ENCODE measurements at regions not wholly inside any gene's neighbourhood (a gene's known extent, or its start where the extent isn't known, plus 50 kb on each side); places are given as distances from the start of the nearest gene placed in this dataset.

DNA sequence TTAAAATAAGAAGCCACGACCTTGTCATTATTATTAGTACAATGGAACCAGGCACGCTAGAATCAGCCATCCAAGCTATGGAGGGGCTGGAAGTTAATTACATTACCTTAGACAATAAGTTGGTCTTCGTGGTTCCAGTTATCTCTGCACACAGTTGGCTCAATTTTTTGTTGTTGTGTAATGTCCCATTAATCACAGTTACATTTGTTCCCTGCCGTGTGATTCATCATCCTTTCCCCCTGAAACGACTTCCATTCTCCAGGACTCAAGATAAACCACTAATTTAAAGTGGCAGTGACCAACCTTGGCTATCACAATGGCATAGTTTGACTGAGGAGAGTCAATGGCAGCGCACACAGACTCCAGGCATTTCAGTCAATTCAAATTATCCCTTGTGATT, 905.0 kb downstream of the RAB28 start:
- WGBS (ENCODE audit: missing lambda C conversion rate): under 1% methylated on average over 6 of the region's 6 CpGs
- no peak overlapping the region for H3K4me2 ChIP-seq
- no peaks in the 10 kb centered on the region for H3K9me3 ChIP-seq
- TF ChIP-seq TP53 (CRISPR knock-in tag; IDR thresholded peaks at IDR 0.05) (no peak), NFE2L2 (conservative IDR thresholded peaks at IDR 0.05; ENCODE audit: low read length) (no peak), CHD2 (IDR thresholded peaks at IDR 0.05; ENCODE audit: low read length, partially characterized antibody) (no peak), RCOR1 (IDR thresholded peaks at IDR 0.05; ENCODE audit: low read depth, low read length) (no peak), ESRRA (IDR thresholded peaks at IDR 0.05; ENCODE audit: borderline replicate concordance, low read length) (no peak), ZFP36 (IDR thresholded peaks at IDR 0.05; ENCODE audit: borderline replicate concordance, partially characterized antibody) (no peak), FOXS1 (CRISPR knock-in tag; IDR thresholded peaks at IDR 0.05) (no peak), FOSL2 (IDR thresholded peaks at IDR 0.05) (no peak), FOSL2 (CRISPR knock-in tag; IDR thresholded peaks at IDR 0.05) (no peak), RARB (CRISPR knock-in tag; IDR thresholded peaks at IDR 0.05) (no peak)
- TF ChIP-seq, protein P1, sequence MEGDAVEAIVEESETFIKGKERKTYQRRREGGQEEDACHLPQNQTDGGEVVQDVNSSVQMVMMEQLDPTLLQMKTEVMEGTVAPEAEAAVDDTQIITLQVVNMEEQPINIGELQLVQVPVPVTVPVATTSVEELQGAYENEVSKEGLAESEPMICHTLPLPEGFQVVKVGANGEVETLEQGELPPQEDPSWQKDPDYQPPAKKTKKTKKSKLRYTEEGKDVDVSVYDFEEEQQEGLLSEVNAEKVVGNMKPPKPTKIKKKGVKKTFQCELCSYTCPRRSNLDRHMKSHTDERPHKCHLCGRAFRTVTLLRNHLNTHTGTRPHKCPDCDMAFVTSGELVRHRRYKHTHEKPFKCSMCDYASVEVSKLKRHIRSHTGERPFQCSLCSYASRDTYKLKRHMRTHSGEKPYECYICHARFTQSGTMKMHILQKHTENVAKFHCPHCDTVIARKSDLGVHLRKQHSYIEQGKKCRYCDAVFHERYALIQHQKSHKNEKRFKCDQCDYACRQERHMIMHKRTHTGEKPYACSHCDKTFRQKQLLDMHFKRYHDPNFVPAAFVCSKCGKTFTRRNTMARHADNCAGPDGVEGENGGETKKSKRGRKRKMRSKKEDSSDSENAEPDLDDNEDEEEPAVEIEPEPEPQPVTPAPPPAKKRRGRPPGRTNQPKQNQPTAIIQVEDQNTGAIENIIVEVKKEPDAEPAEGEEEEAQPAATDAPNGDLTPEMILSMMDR (IDR thresholded peaks at IDR 0.05): no peak
- TF ChIP-seq, protein P2, sequence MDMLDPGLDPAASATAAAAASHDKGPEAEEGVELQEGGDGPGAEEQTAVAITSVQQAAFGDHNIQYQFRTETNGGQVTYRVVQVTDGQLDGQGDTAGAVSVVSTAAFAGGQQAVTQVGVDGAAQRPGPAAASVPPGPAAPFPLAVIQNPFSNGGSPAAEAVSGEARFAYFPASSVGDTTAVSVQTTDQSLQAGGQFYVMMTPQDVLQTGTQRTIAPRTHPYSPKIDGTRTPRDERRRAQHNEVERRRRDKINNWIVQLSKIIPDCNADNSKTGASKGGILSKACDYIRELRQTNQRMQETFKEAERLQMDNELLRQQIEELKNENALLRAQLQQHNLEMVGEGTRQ (IDR thresholded peaks at IDR 0.05): no peak
- TF ChIP-seq, protein P3, sequence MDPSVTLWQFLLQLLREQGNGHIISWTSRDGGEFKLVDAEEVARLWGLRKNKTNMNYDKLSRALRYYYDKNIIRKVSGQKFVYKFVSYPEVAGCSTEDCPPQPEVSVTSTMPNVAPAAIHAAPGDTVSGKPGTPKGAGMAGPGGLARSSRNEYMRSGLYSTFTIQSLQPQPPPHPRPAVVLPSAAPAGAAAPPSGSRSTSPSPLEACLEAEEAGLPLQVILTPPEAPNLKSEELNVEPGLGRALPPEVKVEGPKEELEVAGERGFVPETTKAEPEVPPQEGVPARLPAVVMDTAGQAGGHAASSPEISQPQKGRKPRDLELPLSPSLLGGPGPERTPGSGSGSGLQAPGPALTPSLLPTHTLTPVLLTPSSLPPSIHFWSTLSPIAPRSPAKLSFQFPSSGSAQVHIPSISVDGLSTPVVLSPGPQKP (IDR thresholded peaks at IDR 0.05; ENCODE audit: low read depth, low read length): no peak
- TF ChIP-seq, protein P4, sequence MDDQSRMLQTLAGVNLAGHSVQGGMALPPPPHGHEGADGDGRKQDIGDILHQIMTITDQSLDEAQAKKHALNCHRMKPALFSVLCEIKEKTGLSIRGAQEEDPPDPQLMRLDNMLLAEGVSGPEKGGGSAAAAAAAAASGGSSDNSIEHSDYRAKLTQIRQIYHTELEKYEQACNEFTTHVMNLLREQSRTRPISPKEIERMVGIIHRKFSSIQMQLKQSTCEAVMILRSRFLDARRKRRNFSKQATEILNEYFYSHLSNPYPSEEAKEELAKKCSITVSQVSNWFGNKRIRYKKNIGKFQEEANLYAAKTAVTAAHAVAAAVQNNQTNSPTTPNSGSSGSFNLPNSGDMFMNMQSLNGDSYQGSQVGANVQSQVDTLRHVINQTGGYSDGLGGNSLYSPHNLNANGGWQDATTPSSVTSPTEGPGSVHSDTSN (IDR thresholded peaks at IDR 0.05): no peak
- H3K4me1 ChIP-seq: no peaks in the 10 kb centered on the region
- CTCF ChIA-PET: no interaction called here
- DNase-seq (ENCODE audit: low read depth in 1 of 2, low spot score in 1 of 2) (no peak), ATAC-seq (no peak), FAIRE-seq (no peak)
- H3K27ac ChIP-seq: no peak overlapping the region
- no peak overlapping the region for H3K4me3 ChIP-seq
- POLR2A ChIA-PET: no interaction called here

DNA sequence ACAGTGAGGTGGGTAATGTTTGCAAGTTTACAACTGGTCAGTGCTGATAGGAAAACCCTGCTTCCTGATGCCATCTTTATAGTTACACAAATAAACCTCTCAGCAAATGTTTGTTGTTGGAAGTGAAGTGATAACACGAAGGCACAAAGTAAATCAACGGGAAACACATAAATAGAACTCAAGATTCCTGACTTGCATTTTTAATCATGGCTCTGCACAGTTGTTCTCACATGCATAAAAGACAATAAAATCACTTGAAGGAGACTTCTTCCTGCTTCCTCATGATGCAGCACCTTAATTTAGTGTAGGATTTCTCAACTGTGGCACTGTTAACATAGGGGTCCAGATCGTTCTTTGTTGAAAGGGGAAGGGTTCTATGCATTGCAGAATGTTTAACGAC, 907.7 kb downstream of the RAB28 start:
- 0% methylated on average over 4 of the region's 4 CpGs for WGBS (ENCODE audit: missing lambda C conversion rate)
- no peaks in the 10 kb centered on the region for H3K9me3 ChIP-seq
- POLR2A ChIA-PET: no interaction called here
- no peak overlapping the region for H3K4me2 ChIP-seq
- FAIRE-seq (no peak), ATAC-seq (no peak), DNase-seq (ENCODE audit: low read depth in 1 of 2, low spot score in 1 of 2) (no peak)
- H3K4me3 ChIP-seq: no peak overlapping the region
- no peaks in the 10 kb centered on the region for H3K4me1 ChIP-seq
- H3K27ac ChIP-seq: no peak overlapping the region
- TF ChIP-seq NR3C1 (IDR thresholded peaks at IDR 0.05) (no peak), ESRRA (IDR thresholded peaks at IDR 0.05; ENCODE audit: borderline replicate concordance, low read length) (no peak), SMC3 (IDR thresholded peaks at IDR 0.05) (no peak), HOXA7 (CRISPR knock-in tag; IDR thresholded peaks at IDR 0.05) (no peak), GATA3 (IDR thresholded peaks at IDR 0.05; ENCODE audit: borderline replicate concordance) (no peak), SREBF2 (IDR thresholded peaks at IDR 0.05) (no peak)
- CTCF ChIA-PET: no interaction called here

DNA sequence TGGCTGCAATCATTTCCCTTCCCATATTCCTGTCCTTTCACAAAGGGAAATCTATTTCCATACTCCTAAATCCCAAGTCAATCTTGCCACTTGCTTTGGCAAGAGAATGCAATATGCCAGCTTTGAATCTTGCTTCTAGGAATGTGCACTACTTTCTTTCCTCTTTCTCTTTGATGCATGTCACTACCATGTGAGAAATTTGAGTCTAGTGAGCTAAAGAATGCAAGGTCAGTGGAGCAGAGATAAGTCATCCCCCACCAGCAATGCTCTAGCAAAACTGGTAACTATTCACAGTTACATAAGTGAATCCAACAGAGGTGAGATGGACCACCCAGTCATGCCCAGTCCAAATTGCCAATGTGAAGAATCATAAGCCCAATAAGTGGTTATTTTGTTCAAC, 910.4 kb downstream of the RAB28 start:
- FAIRE-seq: no peak
- no peak for DNase-seq (ENCODE audit: low read depth in 1 of 2, low spot score in 1 of 2)
- POLR2A ChIA-PET: no interaction called here
- TF ChIP-seq KDM1A (IDR thresholded peaks at IDR 0.05; ENCODE audit: low read depth) (no peak), NPAS2 (CRISPR knock-in tag; IDR thresholded peaks at IDR 0.05; ENCODE audit: borderline replicate concordance) (no peak), HOXA7 (CRISPR knock-in tag; IDR thresholded peaks at IDR 0.05) (no peak), ZC3H11A (IDR thresholded peaks at IDR 0.05) (no peak), RARB (CRISPR knock-in tag; IDR thresholded peaks at IDR 0.05) (no peak)
- no peak overlapping the region for H3K4me3 ChIP-seq
- no peaks in the 10 kb centered on the region for H3K9me3 ChIP-seq
- no peak overlapping the region for H3K27ac ChIP-seq
- no peak for ATAC-seq
- no peak overlapping the region for H3K4me2 ChIP-seq
- H3K4me1 ChIP-seq: no peaks in the 10 kb centered on the region
- CTCF ChIA-PET: no interaction called here
